ENCODE measurements at regions not wholly inside any gene's neighbourhood (a gene's known extent, or its start where the extent isn't known, plus 50 kb on each side); places are given as distances from the start of the nearest gene placed in this dataset.
A peak's percentile ranks its signal among the peaks of the same experiment; 100 is the strongest.
"Not testable (repeated sequence)": the region's sequence is repeated elsewhere in the genome, so short reads cannot be mapped to it uniquely, and the experiment has no call there.

- no peak overlapping the region for H3K27ac Mint-ChIP-seq (ENCODE audit: unreplicated experiment)
- no peaks in the 10 kb centered on the region for H3K4me1 Mint-ChIP-seq
- no peaks in the 10 kb centered on the region for H3K9me3 Mint-ChIP-seq
- H3K27me3 Mint-ChIP-seq (ENCODE audit: low read depth): peaks cover 70% of the 10 kb centered on the region
- H3K36me3 Mint-ChIP-seq (ENCODE audit: low read depth): no peaks in the 10 kb centered on the region
- H3K4me3 Mint-ChIP-seq: no peak overlapping the region
- peak; percentile 59 for DNase-seq (ENCODE audit: low read depth, low spot score)
- TF ChIP-seq CTCF (conservative IDR thresholded peaks at IDR 0.05): peak; percentile 70
Measured at GRCh38 chr22:22753526-22754267, 109.3 kb downstream of the GGTLC2 start.

- DNase-seq (ENCODE audit: low read depth, low spot score): no peak
- H3K9me3 Mint-ChIP-seq: no peaks in the 10 kb centered on the region
- H3K36me3 Mint-ChIP-seq (ENCODE audit: low read depth): no peaks in the 10 kb centered on the region
- H3K27me3 Mint-ChIP-seq (ENCODE audit: low read depth): peaks cover 73% of the 10 kb centered on the region
- H3K27ac Mint-ChIP-seq (ENCODE audit: unreplicated experiment): no peak overlapping the region
- no peaks in the 10 kb centered on the region for H3K4me1 Mint-ChIP-seq
- H3K4me3 Mint-ChIP-seq: no peak overlapping the region
- no peak for TF ChIP-seq CTCF (conservative IDR thresholded peaks at IDR 0.05)
Measured at GRCh38 chr22:22754268-22754657, 109.8 kb downstream of the GGTLC2 start.

GRCh38 chr22:22754961-22755777 is 110.8 kb downstream of the GGTLC2 start:
- H3K36me3 Mint-ChIP-seq (ENCODE audit: low read depth): no peaks in the 10 kb centered on the region
- no peak overlapping the region for H3K4me3 Mint-ChIP-seq
- no peak overlapping the region for H3K27ac Mint-ChIP-seq (ENCODE audit: unreplicated experiment)
- no peak for DNase-seq (ENCODE audit: low read depth, low spot score)
- no peaks in the 10 kb centered on the region for H3K4me1 Mint-ChIP-seq
- H3K9me3 Mint-ChIP-seq: no peaks in the 10 kb centered on the region
- no peak for TF ChIP-seq CTCF (conservative IDR thresholded peaks at IDR 0.05)
- peaks cover 75% of the 10 kb centered on the region for H3K27me3 Mint-ChIP-seq (ENCODE audit: low read depth)

- H3K9me3 Mint-ChIP-seq: no peaks in the 10 kb centered on the region
- no peaks in the 10 kb centered on the region for H3K4me1 Mint-ChIP-seq
- no peaks in the 10 kb centered on the region for H3K36me3 Mint-ChIP-seq (ENCODE audit: low read depth)
- H3K27ac Mint-ChIP-seq (ENCODE audit: unreplicated experiment): no peak overlapping the region
- no peak for DNase-seq (ENCODE audit: low read depth, low spot score)
- H3K27me3 Mint-ChIP-seq (ENCODE audit: low read depth): peaks cover 78% of the 10 kb centered on the region
- TF ChIP-seq CTCF (conservative IDR thresholded peaks at IDR 0.05): no peak
- H3K4me3 Mint-ChIP-seq: no peak overlapping the region
Measured at GRCh38 chr22:22755778-22756100, 111.3 kb downstream of the GGTLC2 start.

GRCh38 chr22:22756109-22756508 is 111.7 kb downstream of the GGTLC2 start:
- Mint-ChIP-seq H3K9me3 (no peaks in the 10 kb centered on the region), H3K4me3 (no peak overlapping the region), H3K4me1 (no peaks in the 10 kb centered on the region), H3K36me3 (ENCODE audit: low read depth) (no peaks in the 10 kb centered on the region), H3K27ac (ENCODE audit: unreplicated experiment) (no peak overlapping the region), H3K27me3 (ENCODE audit: low read depth) (peaks cover 82% of the 10 kb centered on the region)
- TF ChIP-seq CTCF (conservative IDR thresholded peaks at IDR 0.05): no peak
- no peak for DNase-seq (ENCODE audit: low read depth, low spot score)

GRCh38 chr22:22756551-22757201 is 112.3 kb downstream of the GGTLC2 start:
- peaks cover 84% of the 10 kb centered on the region for H3K27me3 Mint-ChIP-seq (ENCODE audit: low read depth)
- not testable (repeated sequence) for DNase-seq (ENCODE audit: low read depth, low spot score); H3K27ac Mint-ChIP-seq (ENCODE audit: unreplicated experiment); H3K36me3 Mint-ChIP-seq (ENCODE audit: low read depth); H3K4me3 Mint-ChIP-seq; H3K4me1 Mint-ChIP-seq; H3K9me3 Mint-ChIP-seq

GRCh38 chr22:22758101-22758807 is 113.8 kb downstream of the GGTLC2 start:
- peaks cover 83% of the 10 kb centered on the region for H3K27me3 Mint-ChIP-seq (ENCODE audit: low read depth)
- DNase-seq (ENCODE audit: low read depth, low spot score); H3K9me3 Mint-ChIP-seq; H3K4me1 Mint-ChIP-seq; H3K36me3 Mint-ChIP-seq (ENCODE audit: low read depth); H3K27ac Mint-ChIP-seq (ENCODE audit: unreplicated experiment); H3K4me3 Mint-ChIP-seq: not testable (repeated sequence)

Measured in neural crest cell (in vitro differentiated cells).